GM12878 (cell line): ENCODE measurements at regions not wholly inside any gene's neighbourhood (a gene's known extent, or its start where the extent isn't known, plus 50 kb on each side); places are given as distances from the start of the nearest gene placed in this dataset.

Source experiments
- ATAC-seq: fragments of 200-7000 bp; cut with Tn5 transposase; 3 replicates; pipeline ENCODE4 v1.9.1; 2020; ENCODE audit warnings: mild to moderate bottlenecking, moderate library complexity
- BruUV-seq: library from RNA; stranded (reverse); fragments of 400-500 nt; replicated peaks from 2 replicates; lab custom pipeline; 2021; lab: Mats Ljungman, UMichigan
- CTCF ChIA-PET: fragments of 300-600 bp; sonication (Branson Sonifier 250); formaldehyde crosslinking; extraction: SDS; loops from one replicate; lab custom pipeline; 2021; ENCODE audit warnings: inconsistent platforms; lab: Yijun Ruan, JAX
- POLR2A ChIA-PET: fragments of 350-600 bp; formaldehyde crosslinking; extraction: SDS; loops from one replicate; lab custom pipeline; 2021; ENCODE audit warnings: inconsistent platforms; lab: Charles Lee
- RAD21 ChIA-PET: fragments of 300-600 bp; sonication (Branson Sonifier 250); formaldehyde crosslinking; loops from one replicate; lab custom pipeline; 2023; ENCODE audit warnings: antibody characterized with exemption; ENCODE audit not compliant: unreplicated experiment; lab: Charles Lee
- SMC1A ChIA-PET: fragments of 300-600 bp; sonication (Branson Sonifier 250); formaldehyde crosslinking; loops from one replicate; lab custom pipeline; 2023; ENCODE audit not compliant: unreplicated experiment, uncharacterized antibody; lab: Charles Lee
- DNase-seq: peaks from one replicate; pipeline ENCODE4 v3.0.0-alpha.2; 2011; ENCODE audit warnings: low read depth, low spot score
- FAIRE-seq: peaks from 3 replicates; lab custom pipeline; 2011; peaks lifted over from hg19 to GRCh38; lab: Jason Lieb, UNC
- H2AFZ ChIP-seq: 2 replicates; pipeline ENCODE4 v1.6.0; 2011; ENCODE audit warnings: low read depth, low read length, control low read depth; ENCODE audit not compliant: control insufficient read depth
- H3K27ac ChIP-seq: 2 replicates; pipeline ENCODE4 v1.5.1; 2011; ENCODE audit warnings: control low read depth; ENCODE audit not compliant: control insufficient read depth, insufficient read depth
- H3K27me3 ChIP-seq, 2 experiments: replicated peaks in 1 of 2; 2 replicates each; pipeline versions ENCODE4 v1.6.0 to v1.6.1; 2011; ENCODE audit warnings: low read length in 1 of 2; ENCODE audit not compliant: control insufficient read depth in 2 of 2, insufficient read depth in 2 of 2
- H3K36me3 ChIP-seq, 2 experiments: 2 replicates each; pipeline ENCODE4 v1.5.1; 2011; ENCODE audit warnings: low read length in 1 of 2; ENCODE audit not compliant: control insufficient read depth in 2 of 2, insufficient read depth in 2 of 2
- H3K4me1 ChIP-seq: 2 replicates; pipeline ENCODE4 v1.6.1; 2011; ENCODE audit warnings: mild to moderate bottlenecking, low read length, moderate library complexity, mixed read lengths; ENCODE audit not compliant: control insufficient read depth, insufficient read depth
- H3K4me2 ChIP-seq: 2 replicates; pipeline ENCODE4 v1.6.0; 2011; ENCODE audit warnings: control low read depth; ENCODE audit not compliant: control insufficient read depth, insufficient read depth
- H3K4me3 ChIP-seq: fragments of 200-600 bp; sonication (generic); 2 replicates; pipeline ENCODE4 v1.5.1; 2016
- H3K79me2 ChIP-seq: 2 replicates; pipeline ENCODE4 v1.6.0; 2011; ENCODE audit warnings: low read length; ENCODE audit not compliant: control insufficient read depth, insufficient read depth
- H3K9ac ChIP-seq: 2 replicates; pipeline ENCODE4 v1.8.0; 2011; ENCODE audit warnings: low read length, control low read depth, mixed read lengths; ENCODE audit not compliant: control insufficient read depth, insufficient read depth
- H3K9me3 ChIP-seq: replicated peaks from 3 replicates; pipeline ENCODE4 v1.5.1; 2011; ENCODE audit warnings: mild to moderate bottlenecking, low read length; ENCODE audit not compliant: control insufficient read depth, insufficient read depth
- H4K20me1 ChIP-seq: 2 replicates; pipeline ENCODE4 v1.6.0; 2011; ENCODE audit not compliant: control insufficient read depth, insufficient read depth
- HDGF ChIP-seq: fragments of 450-650 bp; IDR thresholded peaks from 2 replicates; pipeline ENCODE4 v1.6.1; 2016; ENCODE audit warnings: antibody characterized with exemption
- KDM1A ChIP-seq: fragments of 200-600 bp; sonication (generic); IDR thresholded peaks from 2 replicates; pipeline ENCODE4 v1.6.1; 2016; ENCODE audit warnings: borderline replicate concordance
- MLLT1 ChIP-seq: fragments of 450-650 bp; IDR thresholded peaks from 2 replicates; pipeline ENCODE4 v1.6.1; 2016; ENCODE audit warnings: mild to moderate bottlenecking
- MTA3 ChIP-seq: IDR thresholded peaks from 2 replicates; pipeline ENCODE4 v1.6.1; 2012; ENCODE audit warnings: low read length, inconsistent platforms, borderline replicate concordance
- NBN ChIP-seq: fragments of 450-650 bp; IDR thresholded peaks from 2 replicates; pipeline ENCODE4 v1.6.1; 2016
- NFXL1 ChIP-seq: fragments of 450-650 bp; IDR thresholded peaks from 2 replicates; pipeline ENCODE4 v1.6.1; 2017; ENCODE audit warnings: antibody characterized with exemption, mild to moderate bottlenecking, borderline replicate concordance
- NR2C1 ChIP-seq: fragments of 450-650 bp; IDR thresholded peaks from 2 replicates; pipeline ENCODE4 v1.6.1; 2017; ENCODE audit warnings: antibody characterized with exemption, mild to moderate bottlenecking, moderate library complexity
- NR2F1 ChIP-seq: fragments of 450-650 bp; conservative IDR thresholded peaks from 2 replicates; pipeline ENCODE4 v1.6.1; 2017; ENCODE audit warnings: mild to moderate bottlenecking
- PAX5 ChIP-seq: IDR thresholded peaks from 2 replicates; pipeline ENCODE4 v1.6.1; 2011; ENCODE audit warnings: low read depth, low read length, borderline replicate concordance
- RAD21 ChIP-seq: IDR thresholded peaks from 2 replicates; pipeline ENCODE4 v1.6.1; 2011; ENCODE audit warnings: mild to moderate bottlenecking, low read depth, low read length, moderate library complexity; ENCODE audit not compliant: insufficient read depth
- SPI1 ChIP-seq: IDR thresholded peaks from 2 replicates; pipeline ENCODE4 v1.6.1; 2011; ENCODE audit warnings: low read depth, mild to moderate bottlenecking, low read length, moderate library complexity, borderline replicate concordance; ENCODE audit not compliant: insufficient read depth
- TAF1 ChIP-seq: IDR thresholded peaks from 2 replicates; pipeline ENCODE4 v1.6.1; 2011; ENCODE audit warnings: mild to moderate bottlenecking, low read depth, low read length, borderline replicate concordance
- YY1 ChIP-seq: IDR thresholded peaks from 2 replicates; pipeline ENCODE4 v1.6.1; 2011; ENCODE audit warnings: low read depth, mild to moderate bottlenecking, low read length
- WGBS: methylation state at CpG from one replicate; pipeline ENCODE4 v1.1.6; 2016; ENCODE audit warnings: low lambda C conversion rate; ENCODE audit not compliant: insufficient replicate concordance, insufficient coverage; ENCODE audit errors: missing lambda C conversion rate; 5-methylcytosine and 5-hydroxymethylcytosine counted together
- in situ Hi-C: fragments of 300-500 bp; cut with MboI; formaldehyde crosslinking; loops from 9 replicates; pipeline ENCODE4 v1.14.3; 2018; ENCODE audit warnings: mixed read lengths
- intact Hi-C: fragments of 100-400 bp; cut with micrococcal nuclease; formaldehyde crosslinking; loops from one replicate; pipeline ENCODE4 v1.14.2; 2022; ENCODE audit not compliant: unreplicated experiment
- TF ChIP-seq, protein P1 (sequence below): IDR thresholded peaks from 2 replicates; pipeline ENCODE4 v1.6.1; 2012; ENCODE audit warnings: low read length, inconsistent platforms
- TF ChIP-seq, protein P2 (sequence below): fragments of 450-650 bp; IDR thresholded peaks from 2 replicates; pipeline ENCODE4 v1.6.1; 2017; ENCODE audit warnings: mild to moderate bottlenecking, moderate library complexity
- TF ChIP-seq, protein P3 (sequence below): IDR thresholded peaks from 2 replicates; pipeline ENCODE4 v1.6.1; 2011; ENCODE audit warnings: mild to moderate bottlenecking, low read depth, low read length, moderate library complexity; ENCODE audit not compliant: insufficient replicate concordance

DNA sequence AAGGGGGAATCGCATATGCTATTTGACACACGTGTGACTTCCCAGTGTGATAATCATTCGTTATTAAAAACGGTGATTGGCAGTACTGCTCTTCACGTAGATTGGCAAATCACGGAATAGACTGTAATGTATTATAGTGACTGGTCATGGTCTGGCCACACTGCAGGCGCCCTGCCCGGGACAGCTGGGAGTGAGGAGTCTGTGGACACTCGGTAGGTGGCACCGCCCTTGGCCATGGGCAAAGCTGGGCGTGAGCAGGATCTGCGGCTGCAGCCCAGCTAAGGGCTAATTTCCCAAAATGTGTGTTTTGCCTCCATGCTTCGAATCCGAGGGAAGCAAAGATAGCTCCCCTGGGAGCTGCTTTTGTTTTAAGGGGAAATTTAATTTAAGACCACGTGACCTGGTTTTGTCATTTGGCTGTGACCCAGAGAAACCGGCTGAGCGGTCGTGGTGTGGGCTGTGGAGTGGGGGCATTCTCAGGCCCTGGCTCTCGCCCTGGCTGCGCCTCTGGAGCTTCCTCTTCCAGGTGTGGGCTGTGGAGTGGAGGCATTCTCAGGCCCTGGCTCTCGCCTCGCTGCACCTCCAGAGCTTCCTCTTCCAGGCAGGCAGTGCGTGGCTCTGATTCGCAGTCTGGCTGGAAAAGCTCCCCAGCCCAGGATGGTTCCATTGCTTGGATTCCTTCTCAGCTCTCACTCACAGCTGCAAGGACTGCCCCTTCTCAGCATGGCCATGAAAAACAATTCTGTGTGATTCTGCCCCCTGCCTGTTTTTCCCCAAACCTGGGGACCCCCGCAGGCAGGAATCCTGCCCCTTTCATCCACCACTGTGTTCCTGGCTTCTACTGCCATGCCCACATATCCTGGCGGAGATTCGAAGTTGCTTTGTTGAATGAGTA is 131.1 kb downstream of the OLFM1 start:
- ATAC-seq, result no peak
- Histone ChIP-seq H3K27ac (no peak overlapping the region), H3K4me1 (no peaks in the 10 kb centered on the region; the same call in 1 of the 2 replicates), H3K36me3 (no peaks in the 10 kb centered on the region), H3K27me3 (peaks cover 0 to 2% of the 10 kb centered on the region in 2 experiments; a peak in 1 of 4 replicates), H3K4me3 (no peak overlapping the region), H3K9ac (no peak overlapping the region), H2AFZ (no peak overlapping the region), H3K9me3 (no peaks in the 10 kb centered on the region), H3K79me2 (no peaks in the 10 kb centered on the region), H4K20me1 (no peaks in the 10 kb centered on the region), H3K4me2 (no peak overlapping the region)
- 34% methylated on average over 27 of the region's 27 CpGs for WGBS
- ChIA-PET RAD21 (no interaction called here), CTCF (no interaction called here), SMC1A (no interaction called here), POLR2A (no interaction called here)
- no peak for FAIRE-seq
- intact Hi-C loops, result no loop called here
- in situ Hi-C loops, result no loop called here
- no TSS peak for BruUV-seq
- no peak for DNase-seq
- no peak for TF ChIP-seq NR2C1
- no peak for TF ChIP-seq NBN
- TF ChIP-seq, protein P1, sequence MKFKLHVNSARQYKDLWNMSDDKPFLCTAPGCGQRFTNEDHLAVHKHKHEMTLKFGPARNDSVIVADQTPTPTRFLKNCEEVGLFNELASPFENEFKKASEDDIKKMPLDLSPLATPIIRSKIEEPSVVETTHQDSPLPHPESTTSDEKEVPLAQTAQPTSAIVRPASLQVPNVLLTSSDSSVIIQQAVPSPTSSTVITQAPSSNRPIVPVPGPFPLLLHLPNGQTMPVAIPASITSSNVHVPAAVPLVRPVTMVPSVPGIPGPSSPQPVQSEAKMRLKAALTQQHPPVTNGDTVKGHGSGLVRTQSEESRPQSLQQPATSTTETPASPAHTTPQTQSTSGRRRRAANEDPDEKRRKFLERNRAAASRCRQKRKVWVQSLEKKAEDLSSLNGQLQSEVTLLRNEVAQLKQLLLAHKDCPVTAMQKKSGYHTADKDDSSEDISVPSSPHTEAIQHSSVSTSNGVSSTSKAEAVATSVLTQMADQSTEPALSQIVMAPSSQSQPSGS, result no peak
- TF ChIP-seq NR2F1, result no peak
- no peak for TF ChIP-seq KDM1A
- no peak for TF ChIP-seq MLLT1
- TF ChIP-seq, protein P2, sequence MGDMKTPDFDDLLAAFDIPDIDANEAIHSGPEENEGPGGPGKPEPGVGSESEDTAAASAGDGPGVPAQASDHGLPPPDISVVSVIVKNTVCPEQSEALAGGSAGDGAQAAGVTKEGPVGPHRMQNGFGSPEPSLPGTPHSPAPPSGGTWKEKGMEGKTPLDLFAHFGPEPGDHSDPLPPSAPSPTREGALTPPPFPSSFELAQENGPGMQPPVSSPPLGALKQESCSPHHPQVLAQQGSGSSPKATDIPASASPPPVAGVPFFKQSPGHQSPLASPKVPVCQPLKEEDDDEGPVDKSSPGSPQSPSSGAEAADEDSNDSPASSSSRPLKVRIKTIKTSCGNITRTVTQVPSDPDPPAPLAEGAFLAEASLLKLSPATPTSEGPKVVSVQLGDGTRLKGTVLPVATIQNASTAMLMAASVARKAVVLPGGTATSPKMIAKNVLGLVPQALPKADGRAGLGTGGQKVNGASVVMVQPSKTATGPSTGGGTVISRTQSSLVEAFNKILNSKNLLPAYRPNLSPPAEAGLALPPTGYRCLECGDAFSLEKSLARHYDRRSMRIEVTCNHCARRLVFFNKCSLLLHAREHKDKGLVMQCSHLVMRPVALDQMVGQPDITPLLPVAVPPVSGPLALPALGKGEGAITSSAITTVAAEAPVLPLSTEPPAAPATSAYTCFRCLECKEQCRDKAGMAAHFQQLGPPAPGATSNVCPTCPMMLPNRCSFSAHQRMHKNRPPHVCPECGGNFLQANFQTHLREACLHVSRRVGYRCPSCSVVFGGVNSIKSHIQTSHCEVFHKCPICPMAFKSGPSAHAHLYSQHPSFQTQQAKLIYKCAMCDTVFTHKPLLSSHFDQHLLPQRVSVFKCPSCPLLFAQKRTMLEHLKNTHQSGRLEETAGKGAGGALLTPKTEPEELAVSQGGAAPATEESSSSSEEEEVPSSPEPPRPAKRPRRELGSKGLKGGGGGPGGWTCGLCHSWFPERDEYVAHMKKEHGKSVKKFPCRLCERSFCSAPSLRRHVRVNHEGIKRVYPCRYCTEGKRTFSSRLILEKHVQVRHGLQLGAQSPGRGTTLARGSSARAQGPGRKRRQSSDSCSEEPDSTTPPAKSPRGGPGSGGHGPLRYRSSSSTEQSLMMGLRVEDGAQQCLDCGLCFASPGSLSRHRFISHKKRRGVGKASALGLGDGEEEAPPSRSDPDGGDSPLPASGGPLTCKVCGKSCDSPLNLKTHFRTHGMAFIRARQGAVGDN, result no peak
- no peak for TF ChIP-seq MTA3
- TF ChIP-seq RAD21, result no peak
- no peak for TF ChIP-seq SPI1
- TF ChIP-seq, protein P3, sequence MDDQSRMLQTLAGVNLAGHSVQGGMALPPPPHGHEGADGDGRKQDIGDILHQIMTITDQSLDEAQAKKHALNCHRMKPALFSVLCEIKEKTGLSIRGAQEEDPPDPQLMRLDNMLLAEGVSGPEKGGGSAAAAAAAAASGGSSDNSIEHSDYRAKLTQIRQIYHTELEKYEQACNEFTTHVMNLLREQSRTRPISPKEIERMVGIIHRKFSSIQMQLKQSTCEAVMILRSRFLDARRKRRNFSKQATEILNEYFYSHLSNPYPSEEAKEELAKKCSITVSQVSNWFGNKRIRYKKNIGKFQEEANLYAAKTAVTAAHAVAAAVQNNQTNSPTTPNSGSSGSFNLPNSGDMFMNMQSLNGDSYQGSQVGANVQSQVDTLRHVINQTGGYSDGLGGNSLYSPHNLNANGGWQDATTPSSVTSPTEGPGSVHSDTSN, result no peak
- TF ChIP-seq NFXL1, result no peak
- TF ChIP-seq YY1, result no peak
- no peak for TF ChIP-seq PAX5
- no peak for TF ChIP-seq TAF1
- TF ChIP-seq HDGF, result no peak
